ENCODE measurements at regions not wholly inside any gene's neighbourhood (a gene's known extent, or its start where the extent isn't known, plus 50 kb on each side); places are given as distances from the start of the nearest gene placed in this dataset.

GRCh38 chr1:201672685-201673084 is 133.8 kb downstream of the NAV1 start:
- no peak overlapping the region for H2AFZ ChIP-seq (replicated peaks)
- Mint-ChIP-seq H3K36me3 (no peaks in the 10 kb centered on the region), H3K4me1 (peaks cover 44% of the 10 kb centered on the region), H3K4me3 (no peak overlapping the region), H3K27me3 (ENCODE audit: insufficient read depth, low read depth) (peaks cover 9% of the 10 kb centered on the region), H3K27ac (no peak overlapping the region), H3K9me3 (no peaks in the 10 kb centered on the region)
- no peak for DNase-seq (ENCODE audit: low spot score)
- H3K36me3 ChIP-seq: no peaks in the 10 kb centered on the region
- H3K4me1 ChIP-seq: peaks cover 17% of the 10 kb centered on the region
- no peak overlapping the region for H3K4me2 ChIP-seq
- no peaks in the 10 kb centered on the region for H4K20me1 ChIP-seq (ENCODE audit: low read depth)
- no peak overlapping the region for H3K4me3 ChIP-seq
- H3K27ac ChIP-seq: no peak overlapping the region
- H3K9me3 ChIP-seq (ENCODE audit: low read depth): no peaks in the 10 kb centered on the region
- no peaks in the 10 kb centered on the region for H3K27me3 ChIP-seq
- peaks cover 24% of the 10 kb centered on the region for H3F3A ChIP-seq (ENCODE audit: low read depth)
- TF ChIP-seq EZH2 (IDR thresholded peaks at IDR 0.05): no peak
- no peak for TF ChIP-seq EZH2phosphoT487 (IDR thresholded peaks at IDR 0.05)
- TF ChIP-seq CTCF (IDR thresholded peaks at IDR 0.05): no peak
- H3K9ac ChIP-seq: no peak overlapping the region
- H3K79me2 ChIP-seq (ENCODE audit: low read depth): no peaks in the 10 kb centered on the region

- no peak for DNase-seq (ENCODE audit: low spot score)
- no peak overlapping the region for H3K4me3 Mint-ChIP-seq
- no peaks in the 10 kb centered on the region for H3K27me3 ChIP-seq
- peaks cover 17% of the 10 kb centered on the region for H3K4me1 ChIP-seq
- H3K4me1 Mint-ChIP-seq: peaks cover 49% of the 10 kb centered on the region
- no peak overlapping the region for H3K27ac ChIP-seq
- no peak overlapping the region for H3K4me2 ChIP-seq
- H3K36me3 Mint-ChIP-seq: no peaks in the 10 kb centered on the region
- no peak overlapping the region for H3K4me3 ChIP-seq
- H3K27me3 Mint-ChIP-seq (ENCODE audit: insufficient read depth, low read depth): peaks cover 9% of the 10 kb centered on the region
- H3K9me3 ChIP-seq (ENCODE audit: low read depth): no peaks in the 10 kb centered on the region
- no peaks in the 10 kb centered on the region for H3K79me2 ChIP-seq (ENCODE audit: low read depth)
- no peaks in the 10 kb centered on the region for H4K20me1 ChIP-seq (ENCODE audit: low read depth)
- TF ChIP-seq CTCF (IDR thresholded peaks at IDR 0.05) (no peak), EZH2phosphoT487 (IDR thresholded peaks at IDR 0.05) (no peak), EZH2 (IDR thresholded peaks at IDR 0.05) (no peak)
- H3K36me3 ChIP-seq: no peaks in the 10 kb centered on the region
- no peaks in the 10 kb centered on the region for H3K9me3 Mint-ChIP-seq
- H3F3A ChIP-seq (ENCODE audit: low read depth): peaks cover 28% of the 10 kb centered on the region
- H3K27ac Mint-ChIP-seq: no peak overlapping the region
- H2AFZ ChIP-seq (replicated peaks): no peak overlapping the region
- H3K9ac ChIP-seq: no peak overlapping the region
Observed at GRCh38 chr1:201673093-201673492, 134.2 kb downstream of the NAV1 start.

GRCh38 chr1:201673915-201674314 is 135.0 kb downstream of the NAV1 start:
- Histone ChIP-seq H3K36me3 (no peaks in the 10 kb centered on the region), H3K27me3 (no peaks in the 10 kb centered on the region), H3K9me3 (ENCODE audit: low read depth) (no peaks in the 10 kb centered on the region), H3K4me2 (no peak overlapping the region), H2AFZ (replicated peaks) (no peak overlapping the region), H3K9ac (no peak overlapping the region), H3K4me3 (no peak overlapping the region), H3K27ac (no peak overlapping the region), H3K4me1 (peaks cover 24% of the 10 kb centered on the region), H3K79me2 (ENCODE audit: low read depth) (no peaks in the 10 kb centered on the region), H3F3A (ENCODE audit: low read depth) (peaks cover 36% of the 10 kb centered on the region), H4K20me1 (ENCODE audit: low read depth) (no peaks in the 10 kb centered on the region)
- H3K4me1 Mint-ChIP-seq: peaks cover 57% of the 10 kb centered on the region
- no peak overlapping the region for H3K27ac Mint-ChIP-seq
- peaks cover 7% of the 10 kb centered on the region for H3K27me3 Mint-ChIP-seq (ENCODE audit: insufficient read depth, low read depth)
- no peak overlapping the region for H3K4me3 Mint-ChIP-seq
- TF ChIP-seq EZH2 (IDR thresholded peaks at IDR 0.05): no peak
- TF ChIP-seq EZH2phosphoT487 (IDR thresholded peaks at IDR 0.05): no peak
- no peak for TF ChIP-seq CTCF (IDR thresholded peaks at IDR 0.05)
- peak; percentile 27 for DNase-seq (ENCODE audit: low spot score)
- H3K36me3 Mint-ChIP-seq: no peaks in the 10 kb centered on the region
- no peaks in the 10 kb centered on the region for H3K9me3 Mint-ChIP-seq
